MCF 10A (cell line): ENCODE measurements at regions not wholly inside any gene's neighbourhood (a gene's known extent, or its start where the extent isn't known, plus 50 kb on each side); places are given as distances from the start of the nearest gene placed in this dataset.

ENCODE experiments used
- BruUV-seq: library from RNA; stranded (reverse); fragments of 400-500 nt; replicated peaks from 2 replicates; lab custom pipeline; 2021; lab: Mats Ljungman, UMichigan
- CTCF ChIA-PET: fragments of 300-600 bp; sonication (Branson Sonifier 250); formaldehyde crosslinking; extraction: SDS; loops from one replicate; lab custom pipeline; 2021; ENCODE audit warnings: antibody characterized with exemption, inconsistent platforms; lab: Yijun Ruan, JAX
- POLR2A ChIA-PET: fragments of 300-600, 350-650 bp; sonication (Branson Sonifier 250); formaldehyde crosslinking; extraction: SDS; loops from one replicate; lab custom pipeline; 2020; ENCODE audit warnings: antibody characterized with exemption, inconsistent platforms; lab: Yijun Ruan, JAX
- DNase-seq: peaks from one replicate; pipeline ENCODE4 v3.0.0-alpha.2; 2018; ENCODE audit not compliant: unreplicated experiment
- H3K27ac Mint-ChIP-seq: one replicate; pipeline ENCODE4 v1.8.0; 2022; ENCODE audit warnings: mild to moderate bottlenecking, low read depth, mixed read lengths; ENCODE audit not compliant: unreplicated experiment
- H3K27me3 Mint-ChIP-seq: one replicate; pipeline ENCODE4 v1.8.0; 2022; ENCODE audit warnings: mixed read lengths; ENCODE audit not compliant: insufficient read depth, unreplicated experiment
- H3K36me3 Mint-ChIP-seq: one replicate; pipeline ENCODE4 v1.8.0; 2022; ENCODE audit warnings: mild to moderate bottlenecking, moderate library complexity, mixed read lengths; ENCODE audit not compliant: insufficient read depth, unreplicated experiment
- H3K4me1 Mint-ChIP-seq: one replicate; pipeline ENCODE4 v1.8.0; 2022; ENCODE audit warnings: mixed read lengths; ENCODE audit not compliant: insufficient read depth, unreplicated experiment
- H3K4me3 Mint-ChIP-seq: one replicate; pipeline ENCODE4 v1.8.0; 2022; ENCODE audit warnings: mild to moderate bottlenecking, moderate library complexity, mixed read lengths; ENCODE audit not compliant: unreplicated experiment
- H3K9me3 Mint-ChIP-seq: one replicate; pipeline ENCODE4 v1.8.0; 2022; ENCODE audit warnings: mixed read lengths; ENCODE audit not compliant: unreplicated experiment
- CTCF ChIP-seq: fragments of 200-600 bp; IDR thresholded peaks from one replicate; pipeline ENCODE4 v1.8.0; 2022; ENCODE audit warnings: antibody characterized with exemption, mild to moderate bottlenecking; ENCODE audit not compliant: unreplicated experiment
- intact Hi-C: fragments of 100-400 bp; cut with micrococcal nuclease; formaldehyde crosslinking; loops from 2 replicates; pipeline ENCODE4 v1.14.1; 2022

DNA sequence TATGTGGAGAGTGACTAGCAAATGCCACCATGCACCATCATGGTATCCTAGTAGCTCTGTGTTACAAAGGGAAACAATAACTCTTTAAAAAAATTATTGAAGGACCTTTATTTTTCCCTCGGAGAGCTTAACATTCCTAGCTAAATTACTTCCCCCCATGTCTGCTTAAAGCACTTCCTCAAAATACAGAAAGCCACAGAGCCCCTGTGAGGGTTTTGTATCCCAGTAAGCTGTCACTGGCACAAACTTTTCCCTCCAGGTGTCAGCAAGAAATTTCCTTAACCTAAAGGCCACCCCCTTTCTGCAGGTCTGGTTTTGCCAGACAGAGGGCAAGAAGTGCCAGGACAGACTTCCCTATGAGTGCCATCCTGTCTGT, 340.0 kb upstream of the PRDM1 start:
- H3K27ac Mint-ChIP-seq = no peak overlapping the region
- H3K36me3 Mint-ChIP-seq = peaks cover 6% of the 10 kb centered on the region
- H3K9me3 Mint-ChIP-seq = no peaks in the 10 kb centered on the region
- ChIA-PET CTCF (interaction anchor here (1.5 kb wide), 1 partner anchor 14 kb away, joined by 4 read pairs; no protein-coding TSS in a partner anchor), POLR2A (interaction anchor here (0.6 to 1.1 kb wide), 2 partner anchors 17 to 244 kb away, joined by 3 read pairs; no protein-coding TSS in a partner anchor)
- intact Hi-C loops = no loop called here
- H3K4me1 Mint-ChIP-seq = peaks cover 10% of the 10 kb centered on the region
- no peaks in the 10 kb centered on the region for H3K27me3 Mint-ChIP-seq
- H3K4me3 Mint-ChIP-seq = no peak overlapping the region
- DNase-seq = no peak
- BruUV-seq = no TSS peak
- TF ChIP-seq CTCF = no peak

DNA sequence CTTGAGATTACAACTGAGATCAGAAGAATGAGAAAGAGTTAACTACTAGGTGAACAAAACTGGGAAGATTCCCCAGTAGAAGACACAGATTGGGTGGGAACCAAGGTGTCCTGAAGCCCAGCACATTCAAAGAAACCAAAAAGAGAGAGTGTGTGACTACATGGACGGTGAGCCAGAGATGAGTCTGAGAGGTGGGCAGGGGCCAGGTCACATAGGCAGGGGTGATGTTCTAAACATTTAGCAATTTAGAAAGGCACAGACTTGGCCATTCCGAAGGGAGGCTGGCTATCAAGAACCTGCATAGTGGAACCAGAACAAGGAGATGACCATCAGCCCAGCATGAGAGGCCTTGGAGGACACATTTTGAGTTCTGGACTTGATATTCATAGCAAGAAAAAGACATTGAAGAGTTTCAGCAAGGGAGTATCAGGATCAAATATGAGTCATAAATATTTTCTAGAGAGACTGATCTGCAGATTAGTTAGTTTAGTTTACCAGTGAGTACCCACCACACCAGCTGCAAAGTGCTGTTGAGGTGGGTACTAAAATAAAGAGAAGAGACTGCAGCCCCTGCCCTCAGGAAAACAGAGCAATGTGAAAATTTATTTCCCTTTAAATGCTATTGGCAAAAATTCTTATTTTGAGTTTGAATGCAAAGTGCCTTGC, 340.5 kb upstream of the PRDM1 start:
- Mint-ChIP-seq H3K27me3 (no peaks in the 10 kb centered on the region), H3K27ac (no peak overlapping the region), H3K9me3 (no peaks in the 10 kb centered on the region), H3K36me3 (peaks cover 6% of the 10 kb centered on the region), H3K4me3 (no peak overlapping the region), H3K4me1 (peaks cover 10% of the 10 kb centered on the region)
- intact Hi-C loops = no loop called here
- ChIA-PET POLR2A (interaction anchor here (0.6 to 1.1 kb wide), 2 partner anchors 16 to 244 kb away, joined by 3 read pairs; no protein-coding TSS in a partner anchor), CTCF (interaction anchor here (1.5 kb wide), 1 partner anchor 13 kb away, joined by 4 read pairs; no protein-coding TSS in a partner anchor)
- no peak for DNase-seq
- no TSS peak for BruUV-seq
- TF ChIP-seq CTCF = no peak

- TF ChIP-seq CTCF = no peak
- intact Hi-C loops = no loop called here
- ChIA-PET CTCF (interaction anchor here (1.0 kb wide), 1 partner anchor 9 kb away, joined by 3 read pairs; no protein-coding TSS in a partner anchor), POLR2A (no interaction called here)
- Mint-ChIP-seq H3K9me3 (no peaks in the 10 kb centered on the region), H3K27ac (no peak overlapping the region), H3K4me1 (peaks cover 10% of the 10 kb centered on the region), H3K4me3 (no peak overlapping the region), H3K36me3 (peaks cover 6% of the 10 kb centered on the region), H3K27me3 (no peaks in the 10 kb centered on the region)
- no TSS peak for BruUV-seq
- no peak for DNase-seq
These were observed 341.3 kb upstream of the PRDM1 start for GRCh38 chr6:105744815-105745214.

GRCh38 chr6:105740946-105741645, 338.2 kb upstream of the PREP start:
- Mint-ChIP-seq H3K9me3 (no peaks in the 10 kb centered on the region), H3K27me3 (no peaks in the 10 kb centered on the region), H3K36me3 (peaks cover 6% of the 10 kb centered on the region), H3K4me1 (peaks cover 7% of the 10 kb centered on the region), H3K4me3 (no peak overlapping the region), H3K27ac (no peak overlapping the region)
- POLR2A ChIA-PET = no interaction called here
- intact Hi-C loops = no loop called here
- no peak for TF ChIP-seq CTCF
- no TSS peak for BruUV-seq
- DNase-seq = no peak
- CTCF ChIA-PET = interaction anchor here (0.6 to 1.0 kb wide), 2 partner anchors 310 to 560 kb away, joined by 3 to 7 read pairs; no protein-coding TSS in a partner anchor
